Midbrain (tissue), 1 donor: ENCODE measurements at regions not wholly inside any gene's neighbourhood (a gene's known extent, or its start where the extent isn't known, plus 50 kb on each side); places are given as distances from the start of the nearest gene placed in this dataset.
A peak's percentile ranks its signal among the peaks of the same experiment; 100 is the strongest.

Experiments
- DNase-seq: peaks from one replicate; lab custom pipeline; 2025; lab: John Stamatoyannopoulos, UW

GRCh38 chr6:4587171-4587570 lies 189.0 kb upstream of the CDYL start:
- no peak for DNase-seq

- no peak for DNase-seq
These were observed 189.7 kb upstream of the CDYL start for GRCh38 chr6:4586469-4586859.

- no peak for DNase-seq
These were observed 190.3 kb upstream of the CDYL start for GRCh38 chr6:4585682-4586468.

- DNase-seq = no peak
These were observed 191.4 kb upstream of the CDYL start for GRCh38 chr6:4584801-4585200.

GRCh38 chr6:4582506-4583417 lies 193.4 kb upstream of the CDYL start:
- DNase-seq = no peak

- DNase-seq = peak; percentile 19
These were observed 194.5 kb upstream of the CDYL start for GRCh38 chr6:4581468-4582385.

- no peak for DNase-seq
These were observed 195.8 kb upstream of the CDYL start for GRCh38 chr6:4580361-4580760.

- DNase-seq = peak; percentile 37
These were observed 198.8 kb upstream of the CDYL start for GRCh38 chr6:4577406-4577805.

- DNase-seq = no peak
These were observed 200.5 kb upstream of the CDYL start for GRCh38 chr6:4575714-4576113.

GRCh38 chr6:4574007-4574406 lies 202.2 kb upstream of the CDYL start:
- DNase-seq = no peak

- DNase-seq = no peak
These were observed 205.2 kb upstream of the CDYL start for GRCh38 chr6:4571011-4571410.

- DNase-seq = no peak
These were observed 208.1 kb upstream of the CDYL start for GRCh38 chr6:4568138-4568537.

GRCh38 chr6:4567141-4567540 lies 209.1 kb upstream of the CDYL start:
- no peak for DNase-seq

GRCh38 chr6:4565301-4566250 lies 210.6 kb upstream of the CDYL start:
- no peak for DNase-seq

- DNase-seq = peak; percentile 52
These were observed 211.4 kb upstream of the CDYL start for GRCh38 chr6:4564801-4565271.

GRCh38 chr6:4563877-4564276 lies 212.3 kb upstream of the CDYL start:
- DNase-seq = no peak

GRCh38 chr6:4563156-4563555 lies 213.0 kb upstream of the CDYL start:
- DNase-seq = no peak

GRCh38 chr6:4561773-4562400 lies 214.3 kb upstream of the CDYL start:
- DNase-seq = no peak

- no peak for DNase-seq
These were observed 215.1 kb upstream of the CDYL start for GRCh38 chr6:4561078-4561435.
